ENCODE measurements at regions not wholly inside any gene's neighbourhood (a gene's known extent, or its start where the extent isn't known, plus 50 kb on each side); places are given as distances from the start of the nearest gene placed in this dataset.
A peak's percentile ranks its signal among the peaks of the same experiment; 100 is the strongest.
"Not testable (repeated sequence)": the region's sequence is repeated elsewhere in the genome, so short reads cannot be mapped to it uniquely, and the experiment has no call there.

DNA sequence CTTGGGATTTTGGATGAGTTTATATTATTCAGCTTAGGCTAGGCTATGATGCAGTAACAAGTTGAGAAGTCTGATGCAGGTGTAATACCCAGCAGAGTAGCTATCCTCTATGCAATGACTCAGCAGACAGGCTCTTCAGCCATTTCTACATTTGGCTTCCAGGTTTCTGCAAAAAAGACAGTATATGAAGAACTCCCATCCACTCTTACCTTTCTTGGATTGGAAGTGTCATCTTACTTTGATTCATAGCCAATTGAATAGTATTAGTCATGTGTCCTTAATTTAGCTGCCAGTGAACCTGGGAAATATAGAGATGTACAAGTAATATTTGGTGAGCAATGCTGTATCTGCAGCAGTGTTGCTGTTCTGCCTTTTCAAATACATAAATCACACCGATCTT is 127.8 kb upstream of the NPSR1 start:
- intact Hi-C loops (cut with DNase I, micrococcal nuclease): no loop called here
- DNase-seq: no peak

GRCh38 chr7:34539003-34539402 is 119.0 kb upstream of the NPSR1 start:
- no peak for ATAC-seq
- intact Hi-C loops (cut with DNase I, micrococcal nuclease): no loop called here

More for the DNA sequence above, 127.8 kb upstream of the NPSR1 start:
- ATAC-seq: no peak

DNA sequence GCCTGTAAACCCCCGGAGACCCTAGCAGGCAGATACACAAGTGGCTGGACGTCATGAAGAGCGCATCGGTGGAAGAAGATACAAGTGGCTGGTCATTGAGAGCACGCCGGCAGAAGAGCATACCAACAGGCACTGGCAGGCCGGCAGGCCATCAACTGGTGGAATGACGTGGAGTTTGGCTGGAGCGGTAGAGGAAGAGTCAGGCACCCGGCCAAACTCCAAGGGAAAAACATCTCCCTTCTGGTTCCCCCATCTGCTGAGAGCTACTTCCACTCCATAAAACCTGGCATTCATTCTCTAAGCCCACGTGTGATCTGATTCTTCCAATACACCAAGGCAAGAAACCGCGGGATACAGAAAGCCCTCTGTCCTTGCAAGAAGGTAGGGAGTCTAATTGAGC is 113.4 kb upstream of the NPSR1 start:
- intact Hi-C loops (cut with DNase I, micrococcal nuclease): no loop called here
- ATAC-seq (no peak), DNase-seq (no peak)

More at GRCh38 chr7:34539003-34539402, 119.0 kb upstream of the NPSR1 start:
- no peak for DNase-seq

DNA sequence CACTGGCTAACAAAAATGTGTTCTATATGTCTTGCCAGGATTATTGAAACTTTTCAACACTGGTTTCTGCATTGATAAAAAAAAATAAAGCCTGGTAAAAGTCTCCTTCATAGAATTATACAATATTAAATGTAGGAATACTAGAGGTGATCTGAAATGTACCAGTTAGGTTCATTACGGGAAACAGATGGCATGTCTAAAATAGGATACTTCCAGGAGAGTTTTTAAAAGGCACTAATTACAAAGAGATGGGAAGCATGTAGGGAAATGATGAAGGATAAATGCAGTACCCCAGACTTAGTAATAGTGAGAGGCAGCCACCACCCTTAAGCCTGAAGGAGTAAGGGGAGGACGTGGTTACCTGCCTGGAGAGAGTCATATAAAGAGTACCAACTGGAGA is 107.0 kb upstream of the NPSR1 start:
- intact Hi-C loops (cut with DNase I, micrococcal nuclease): no loop called here
- DNase-seq (no peak), ATAC-seq (no peak)

- DNase-seq (no peak), ATAC-seq (no peak)
- intact Hi-C loops (cut with DNase I, micrococcal nuclease): no loop called here
Measured at GRCh38 chr7:34552502-34552901, 105.5 kb upstream of the NPSR1 start.

GRCh38 chr7:34558022-34558421 is 100.0 kb upstream of the NPSR1 start:
- no peak for ATAC-seq
- intact Hi-C loops (cut with DNase I, micrococcal nuclease): no loop called here

DNA sequence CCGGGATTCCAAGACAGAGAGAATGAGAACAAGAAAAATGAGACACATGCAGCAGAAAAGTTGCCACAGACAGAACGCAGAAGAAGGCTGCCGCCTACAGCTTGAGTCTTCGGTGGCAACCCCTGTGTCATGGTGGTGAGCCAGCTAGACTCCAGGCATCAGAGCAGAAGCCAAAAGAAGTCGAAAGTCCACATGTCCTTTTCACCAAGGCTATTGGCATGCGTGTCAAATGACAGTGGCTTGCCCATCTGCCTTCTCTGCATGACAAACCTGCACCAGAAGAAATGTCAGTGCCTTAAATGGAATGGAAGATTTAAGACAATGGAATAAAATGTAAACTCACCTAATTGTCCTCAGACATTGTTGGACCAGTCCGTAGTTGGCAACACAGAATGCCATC is 93.9 kb upstream of the NPSR1 start:
- intact Hi-C loops (cut with DNase I, micrococcal nuclease): no loop called here
- DNase-seq: no peak
- no peak for ATAC-seq

More at GRCh38 chr7:34558022-34558421, 100.0 kb upstream of the NPSR1 start:
- no peak for DNase-seq

GRCh38 chr7:34567906-34568305 is 90.1 kb upstream of the NPSR1 start:
- intact Hi-C loops (cut with DNase I, micrococcal nuclease): no loop called here
- ATAC-seq (no peak), DNase-seq (no peak)

GRCh38 chr7:34569975-34570699 is 87.9 kb upstream of the NPSR1 start:
- no peak for DNase-seq
- ATAC-seq: no peak
- intact Hi-C loops (cut with DNase I, micrococcal nuclease): no loop called here

DNA sequence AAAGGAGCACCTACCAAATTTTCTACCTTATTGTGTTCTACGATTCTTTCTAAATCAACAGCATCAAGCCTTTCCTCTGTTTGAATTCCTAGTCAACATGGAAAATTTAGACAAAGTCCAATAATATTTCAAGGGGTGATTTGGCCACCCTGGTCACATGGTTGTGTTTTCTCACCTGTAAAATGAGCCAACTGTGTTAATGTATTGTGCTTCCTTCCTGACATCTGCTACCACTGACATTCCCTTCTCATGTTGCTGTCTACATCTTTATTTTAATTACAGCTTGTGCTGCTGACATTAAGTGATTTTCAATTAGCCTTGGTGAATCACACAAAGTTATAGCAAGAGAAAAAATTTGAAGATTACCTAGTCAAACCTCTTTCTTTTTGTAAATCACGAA is 83.0 kb upstream of the NPSR1 start:
- intact Hi-C loops (cut with DNase I, micrococcal nuclease): no loop called here
- no peak for DNase-seq
- no peak for ATAC-seq

DNA sequence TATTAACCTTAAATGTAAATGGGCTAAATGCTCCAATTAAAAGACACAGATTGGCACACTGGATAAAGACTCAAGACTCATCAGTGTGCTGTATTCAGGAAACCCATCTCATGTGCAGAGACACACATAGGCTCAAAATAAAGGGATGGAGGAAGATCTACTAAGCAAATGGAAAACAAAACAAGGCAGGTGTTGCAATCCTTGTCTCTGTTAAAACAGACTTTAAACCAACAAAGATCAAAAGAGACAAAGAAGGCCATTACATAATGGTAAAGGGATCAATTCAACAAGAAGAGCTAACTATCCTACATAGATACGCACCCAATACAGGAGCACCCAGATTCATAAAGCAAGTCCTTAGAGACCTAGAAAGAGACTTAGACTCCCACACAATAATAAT is 80.1 kb upstream of the NPSR1 start:
- ATAC-seq; intact Hi-C loops (cut with DNase I, micrococcal nuclease): not testable (repeated sequence)

DNA sequence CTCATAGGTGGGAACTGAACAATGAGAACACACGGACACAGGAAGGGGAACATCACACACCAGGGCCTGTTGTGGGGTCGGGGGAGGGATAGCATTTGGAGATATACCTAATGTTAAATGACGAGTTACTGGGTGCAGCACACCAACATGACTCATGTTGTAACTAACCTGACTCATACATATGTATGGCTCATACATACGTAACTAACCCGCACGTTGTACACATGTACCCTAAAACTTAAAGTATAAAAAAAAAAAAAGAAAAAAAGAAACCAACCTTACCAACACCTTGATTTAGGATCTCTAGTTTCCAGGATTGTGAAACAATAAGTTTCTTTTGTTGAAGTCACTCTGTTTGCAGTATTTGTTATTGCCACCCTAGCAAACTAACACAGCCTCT is 76.3 kb upstream of the NPSR1 start:
- intact Hi-C loops (cut with DNase I, micrococcal nuclease); DNase-seq; ATAC-seq: not testable (repeated sequence)

More for the DNA sequence above, 80.1 kb upstream of the NPSR1 start:
- not testable (repeated sequence) for DNase-seq

- ATAC-seq (no peak), DNase-seq (no peak)
- intact Hi-C loops (cut with DNase I, micrococcal nuclease): no loop called here
Measured at GRCh38 chr7:34584526-34584925, 73.5 kb upstream of the NPSR1 start.

DNA sequence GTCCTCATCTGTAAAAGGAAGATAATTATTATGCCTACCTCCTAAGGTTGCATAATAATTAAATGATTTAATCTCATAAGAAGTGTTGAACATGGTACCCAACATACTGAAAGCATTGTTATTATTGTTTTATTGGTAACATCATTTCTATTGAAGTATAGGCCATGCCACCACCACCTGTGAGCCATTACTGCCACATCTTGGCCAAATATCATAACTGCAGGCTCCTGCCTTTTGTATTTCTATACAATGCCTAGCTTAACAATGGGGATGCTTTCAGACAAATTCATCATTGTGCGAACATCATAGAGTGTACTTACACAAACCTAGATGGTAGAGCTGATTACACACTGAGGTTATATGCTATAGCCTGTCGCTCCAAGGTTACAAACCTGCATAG is 61.1 kb upstream of the NPSR1 start:
- ATAC-seq (peak; percentile 52), DNase-seq (no peak)
- intact Hi-C loops (cut with DNase I, micrococcal nuclease): no loop called here

GRCh38 chr7:34603711-34604444 is 54.1 kb upstream of the NPSR1 start:
- intact Hi-C loops (cut with DNase I, micrococcal nuclease): no loop called here
- ATAC-seq: no peak
- DNase-seq: no peak

All from left colon (tissue), 2 donors.